ENCODE measurements at regions not wholly inside any gene's neighbourhood (a gene's known extent, or its start where the extent isn't known, plus 50 kb on each side); places are given as distances from the start of the nearest gene placed in this dataset.
"Not testable (repeated sequence)": the region's sequence is repeated elsewhere in the genome, so short reads cannot be mapped to it uniquely, and the experiment has no call there.

GRCh38 chr5:92963800-92964199 lies 617.2 kb downstream of the NR2F1-AS1 start:
- no peaks in the 10 kb centered on the region for H3K36me3 ChIP-seq (replicated peaks; ENCODE audit: control insufficient read depth, insufficient read depth, low read length)
- H3K27me3 ChIP-seq (ENCODE audit: control insufficient read depth, insufficient read depth, low read length) = no peaks in the 10 kb centered on the region

DNA sequence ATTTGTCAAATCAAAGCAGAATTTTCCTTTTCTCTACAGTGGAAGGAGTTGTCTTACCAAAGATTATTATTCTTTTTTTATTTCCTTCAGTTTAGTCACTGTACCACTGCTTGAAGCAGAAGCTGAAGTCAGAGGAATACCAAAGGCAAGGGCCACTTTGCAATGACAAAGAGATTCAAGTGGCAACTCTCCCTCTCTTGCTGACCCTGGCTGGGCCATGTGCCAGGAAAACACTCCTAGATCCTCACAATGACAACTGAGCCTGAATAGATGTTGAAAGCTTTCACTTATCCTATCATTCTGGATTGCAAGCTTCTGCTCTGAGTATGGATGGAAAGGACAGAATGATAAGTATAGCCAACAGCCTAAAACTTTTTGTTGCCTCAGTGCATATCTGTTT lies 618.3 kb downstream of the NR2F1-AS1 start:
- no peaks in the 10 kb centered on the region for H3K36me3 ChIP-seq (replicated peaks; ENCODE audit: control insufficient read depth, insufficient read depth, low read length)
- no peak overlapping the region for H3K4me3 ChIP-seq (ENCODE audit: insufficient read depth, low read depth, low read length)
- DNase-seq = no peak
- no peaks in the 10 kb centered on the region for H3K27me3 ChIP-seq (ENCODE audit: control insufficient read depth, insufficient read depth, low read length)

More at GRCh38 chr5:92963800-92964199, 617.2 kb downstream of the NR2F1-AS1 start:
- DNase-seq = no peak
- H3K4me3 ChIP-seq (ENCODE audit: insufficient read depth, low read depth, low read length) = no peak overlapping the region

DNA sequence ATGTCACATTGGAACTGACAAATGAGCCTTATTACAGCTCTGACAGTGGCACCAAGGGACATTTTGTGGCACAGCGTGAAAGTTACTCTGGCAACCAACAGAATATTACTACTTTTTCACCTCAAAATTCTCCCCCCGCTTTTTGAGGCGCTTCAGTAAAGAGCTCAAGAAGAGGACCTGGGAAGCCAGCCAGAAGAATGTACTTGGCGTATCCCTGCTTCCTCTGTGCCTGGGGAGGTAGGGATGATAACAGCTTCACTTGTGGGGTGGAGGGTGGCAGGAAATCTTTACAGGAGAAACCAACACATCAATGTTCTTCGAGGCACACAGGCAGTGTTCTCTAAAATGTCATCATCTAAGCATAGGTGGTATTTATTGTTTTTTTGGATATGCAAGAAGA lies 624.1 kb downstream of the NR2F1-AS1 start:
- Histone ChIP-seq H3K27me3 (ENCODE audit: control insufficient read depth, insufficient read depth, low read length) (no peaks in the 10 kb centered on the region), H3K4me3 (ENCODE audit: insufficient read depth, low read depth, low read length) (no peak overlapping the region), H3K36me3 (replicated peaks; ENCODE audit: control insufficient read depth, insufficient read depth, low read length) (no peaks in the 10 kb centered on the region)
- no peak for DNase-seq

GRCh38 chr5:92952243-92952642 lies 628.8 kb downstream of the NR2F1-AS1 start:
- H3K27me3 ChIP-seq (ENCODE audit: control insufficient read depth, insufficient read depth, low read length) = no peaks in the 10 kb centered on the region
- no peak overlapping the region for H3K4me3 ChIP-seq (ENCODE audit: insufficient read depth, low read depth, low read length)
- no peak for DNase-seq

GRCh38 chr5:92951746-92952145 lies 629.3 kb downstream of the NR2F1-AS1 start:
- Histone ChIP-seq H3K4me3 (ENCODE audit: insufficient read depth, low read depth, low read length) (no peak overlapping the region), H3K36me3 (replicated peaks; ENCODE audit: control insufficient read depth, insufficient read depth, low read length) (no peaks in the 10 kb centered on the region), H3K27me3 (ENCODE audit: control insufficient read depth, insufficient read depth, low read length) (no peaks in the 10 kb centered on the region)
- DNase-seq = no peak

More at GRCh38 chr5:92952243-92952642, 628.8 kb downstream of the NR2F1-AS1 start:
- no peaks in the 10 kb centered on the region for H3K36me3 ChIP-seq (replicated peaks; ENCODE audit: control insufficient read depth, insufficient read depth, low read length)

DNA sequence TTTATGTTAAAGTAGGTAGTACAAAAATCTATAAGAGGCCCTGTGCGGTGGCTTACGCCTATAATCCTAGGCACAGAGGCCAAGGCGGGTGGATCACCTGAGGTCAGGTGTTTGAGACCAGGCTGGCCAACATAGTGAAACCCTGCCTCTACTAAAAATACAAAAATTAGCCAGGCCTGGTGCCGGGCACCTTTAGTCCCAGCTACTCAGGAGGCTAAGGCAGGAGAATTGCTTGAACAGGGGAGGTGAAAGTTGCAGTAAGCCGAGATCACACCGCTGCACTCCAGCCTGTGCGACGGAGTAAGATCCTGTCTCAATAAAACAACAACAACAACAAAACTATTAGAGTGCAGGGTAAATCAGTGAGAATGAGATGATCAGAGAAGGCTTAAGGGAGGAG lies 634.5 kb downstream of the NR2F1-AS1 start:
- Histone ChIP-seq H3K36me3 (replicated peaks; ENCODE audit: control insufficient read depth, insufficient read depth, low read length) (no peaks in the 10 kb centered on the region), H3K4me3 (ENCODE audit: insufficient read depth, low read depth, low read length) (no peak overlapping the region), H3K27me3 (ENCODE audit: control insufficient read depth, insufficient read depth, low read length) (no peaks in the 10 kb centered on the region)
- no peak for DNase-seq

DNA sequence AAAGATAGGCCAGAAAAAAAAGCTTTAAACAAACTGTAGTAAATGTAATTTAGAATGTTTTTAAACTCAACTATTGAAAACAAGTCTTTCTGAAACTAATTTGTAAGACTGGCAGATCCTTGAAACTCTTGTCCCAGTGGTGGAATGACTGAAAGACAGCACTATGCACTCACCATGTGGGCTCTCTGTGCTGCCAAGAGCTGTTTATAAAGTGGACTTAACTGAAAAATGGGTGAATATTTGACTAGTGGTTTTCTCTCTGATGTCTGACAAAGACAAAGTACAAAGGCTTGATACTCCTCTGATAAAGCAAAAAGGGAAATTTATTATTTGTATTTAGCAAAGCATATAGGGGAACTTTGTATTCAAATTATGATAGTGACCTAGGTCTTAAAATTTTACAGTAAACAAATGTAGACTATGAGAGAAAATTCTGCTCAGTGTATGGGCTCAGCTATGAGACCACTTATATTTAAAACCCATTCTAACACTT lies 635.4 kb downstream of the NR2F1-AS1 start:
- Histone ChIP-seq H3K36me3 (replicated peaks; ENCODE audit: control insufficient read depth, insufficient read depth, low read length) (no peaks in the 10 kb centered on the region), H3K4me3 (ENCODE audit: insufficient read depth, low read depth, low read length) (no peak overlapping the region), H3K27me3 (ENCODE audit: control insufficient read depth, insufficient read depth, low read length) (no peaks in the 10 kb centered on the region)
- DNase-seq = no peak

GRCh38 chr5:92944903-92945604 lies 636.0 kb downstream of the NR2F1-AS1 start:
- Histone ChIP-seq H3K36me3 (replicated peaks; ENCODE audit: control insufficient read depth, insufficient read depth, low read length) (no peaks in the 10 kb centered on the region), H3K4me3 (ENCODE audit: insufficient read depth, low read depth, low read length) (no peak overlapping the region), H3K27me3 (ENCODE audit: control insufficient read depth, insufficient read depth, low read length) (no peaks in the 10 kb centered on the region)
- no peak for DNase-seq

- Histone ChIP-seq H3K27me3 (ENCODE audit: control insufficient read depth, insufficient read depth, low read length) (no peaks in the 10 kb centered on the region), H3K4me3 (ENCODE audit: insufficient read depth, low read depth, low read length) (no peak overlapping the region), H3K36me3 (replicated peaks; ENCODE audit: control insufficient read depth, insufficient read depth, low read length) (no peaks in the 10 kb centered on the region)
- DNase-seq = no peak
These were observed 636.7 kb downstream of the NR2F1-AS1 start for GRCh38 chr5:92944337-92944736.

- DNase-seq = no peak
- Histone ChIP-seq H3K27me3 (ENCODE audit: control insufficient read depth, insufficient read depth, low read length) (no peaks in the 10 kb centered on the region), H3K36me3 (replicated peaks; ENCODE audit: control insufficient read depth, insufficient read depth, low read length) (no peaks in the 10 kb centered on the region), H3K4me3 (ENCODE audit: insufficient read depth, low read depth, low read length) (no peak overlapping the region)
These were observed 638.3 kb downstream of the NR2F1-AS1 start for GRCh38 chr5:92942762-92943161.

- no peak overlapping the region for H3K4me3 ChIP-seq (ENCODE audit: insufficient read depth, low read depth, low read length)
- DNase-seq = no peak
- no peaks in the 10 kb centered on the region for H3K27me3 ChIP-seq (ENCODE audit: control insufficient read depth, insufficient read depth, low read length)
- H3K36me3 ChIP-seq (replicated peaks; ENCODE audit: control insufficient read depth, insufficient read depth, low read length) = no peaks in the 10 kb centered on the region
These were observed 639.2 kb downstream of the NR2F1-AS1 start for GRCh38 chr5:92941806-92942205.

DNA sequence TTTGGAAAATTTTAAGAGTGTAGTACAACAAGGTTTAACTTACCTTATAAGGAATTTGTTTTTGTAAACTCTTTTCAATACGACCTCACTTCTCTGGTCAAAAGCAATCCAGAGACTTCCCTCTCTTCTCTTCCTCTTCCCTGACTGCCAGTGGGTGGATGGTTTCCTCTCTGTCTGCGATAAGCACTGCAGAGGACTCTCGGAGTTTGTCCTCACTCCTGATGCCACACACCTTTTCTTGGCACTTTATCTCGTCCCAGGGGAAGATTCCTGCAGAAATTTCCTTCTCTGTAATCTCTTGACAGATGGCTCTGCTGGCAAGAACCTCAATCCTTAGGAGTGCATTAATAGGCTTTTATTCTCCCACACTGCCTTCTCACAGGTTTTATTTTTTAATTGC lies 641.6 kb downstream of the NR2F1-AS1 start:
- no peaks in the 10 kb centered on the region for H3K36me3 ChIP-seq (replicated peaks; ENCODE audit: control insufficient read depth, insufficient read depth, low read length)
- H3K4me3 ChIP-seq (ENCODE audit: insufficient read depth, low read depth, low read length) = no peak overlapping the region
- H3K27me3 ChIP-seq (ENCODE audit: control insufficient read depth, insufficient read depth, low read length) = no peaks in the 10 kb centered on the region
- DNase-seq = no peak

DNA sequence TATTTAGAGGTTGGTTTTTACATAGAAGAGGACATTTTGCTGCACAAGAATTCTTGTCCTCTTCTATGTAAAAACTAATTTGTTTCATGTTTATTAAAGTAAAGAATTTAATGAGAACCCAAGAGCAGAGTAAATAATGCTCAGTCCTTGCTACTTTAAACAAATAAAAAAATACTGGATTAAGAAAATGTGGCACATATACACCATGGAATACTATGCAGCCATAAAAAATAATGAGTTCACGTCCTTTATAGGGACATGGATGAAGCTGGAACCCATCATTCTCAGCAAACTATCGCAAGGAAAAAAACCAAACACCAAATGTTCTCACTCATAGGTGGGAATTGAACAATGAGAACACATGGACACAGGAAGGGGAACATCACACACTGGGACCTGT lies 643.6 kb downstream of the NR2F1-AS1 start:
- not testable (repeated sequence) for H3K27me3 ChIP-seq (ENCODE audit: control insufficient read depth, insufficient read depth, low read length); H3K36me3 ChIP-seq (replicated peaks; ENCODE audit: control insufficient read depth, insufficient read depth, low read length); H3K4me3 ChIP-seq (ENCODE audit: insufficient read depth, low read depth, low read length); DNase-seq

GRCh38 chr5:92930057-92930456 lies 651.0 kb downstream of the NR2F1-AS1 start:
- H3K36me3 ChIP-seq (replicated peaks; ENCODE audit: control insufficient read depth, insufficient read depth, low read length) = no peaks in the 10 kb centered on the region
- no peaks in the 10 kb centered on the region for H3K27me3 ChIP-seq (ENCODE audit: control insufficient read depth, insufficient read depth, low read length)
- no peak overlapping the region for H3K4me3 ChIP-seq (ENCODE audit: insufficient read depth, low read depth, low read length)
- DNase-seq = no peak

- DNase-seq = no peak
- Histone ChIP-seq H3K27me3 (ENCODE audit: control insufficient read depth, insufficient read depth, low read length) (no peaks in the 10 kb centered on the region), H3K36me3 (replicated peaks; ENCODE audit: control insufficient read depth, insufficient read depth, low read length) (no peaks in the 10 kb centered on the region), H3K4me3 (ENCODE audit: insufficient read depth, low read depth, low read length) (no peak overlapping the region)
These were observed 653.7 kb downstream of the NR2F1-AS1 start for GRCh38 chr5:92927291-92927778.
